UCSD-AML1 (cell line): ENCODE measurements at regions not wholly inside any gene's neighbourhood (a gene's known extent, or its start where the extent isn't known, plus 50 kb on each side); places are given as distances from the start of the nearest gene placed in this dataset.

ENCODE experiments used
- DNase-seq: peaks from one replicate; lab custom pipeline; 2025; ENCODE audit not compliant: unreplicated experiment; lab: John Stamatoyannopoulos, UW

DNA sequence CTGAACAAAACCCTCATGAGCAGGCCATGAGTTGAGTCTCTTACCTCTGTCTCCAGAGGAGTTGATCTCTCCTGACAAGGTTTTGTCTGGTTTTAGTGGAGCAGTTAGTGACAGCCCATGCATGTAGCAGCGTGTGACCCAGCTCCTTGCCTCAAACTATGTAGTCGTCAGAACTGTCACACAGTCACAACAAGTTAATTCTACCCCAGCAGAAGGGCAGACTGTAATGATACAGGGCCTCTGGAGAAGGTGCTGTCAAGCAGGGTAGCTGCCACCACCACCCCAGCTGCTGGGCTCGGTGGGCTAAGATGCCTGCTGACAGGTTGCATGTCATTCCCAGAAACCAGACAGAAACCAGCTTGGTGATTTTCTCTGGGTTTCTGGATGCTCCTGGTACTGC, 194.5 kb downstream of the PSAT1 start:
- DNase-seq = no peak

GRCh38 chr9:78493166-78493742, 196.3 kb downstream of the PSAT1 start:
- DNase-seq = no peak

- no peak for DNase-seq
Observed at GRCh38 chr9:78502566-78502965, 205.6 kb downstream of the PSAT1 start.

DNA sequence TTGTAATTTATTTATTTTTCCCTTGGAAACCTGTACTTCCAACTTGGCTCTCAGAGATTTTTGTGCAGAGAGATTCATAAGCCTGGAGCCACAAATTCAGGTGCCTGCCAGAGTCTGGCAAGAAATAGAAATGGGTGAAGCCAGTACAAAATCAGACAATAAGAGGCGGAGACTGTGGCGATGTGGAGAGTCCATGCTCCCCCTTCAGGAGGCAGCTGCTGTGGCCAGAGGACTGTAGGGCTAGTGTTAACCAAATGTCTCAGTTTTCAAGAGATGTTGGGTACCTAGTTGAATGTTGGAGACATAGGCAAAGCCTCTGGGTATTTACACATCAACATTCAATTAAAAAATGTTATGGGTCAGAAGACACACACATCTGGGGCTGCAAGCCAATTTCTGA, 208.6 kb downstream of the PSAT1 start:
- DNase-seq = no peak

DNA sequence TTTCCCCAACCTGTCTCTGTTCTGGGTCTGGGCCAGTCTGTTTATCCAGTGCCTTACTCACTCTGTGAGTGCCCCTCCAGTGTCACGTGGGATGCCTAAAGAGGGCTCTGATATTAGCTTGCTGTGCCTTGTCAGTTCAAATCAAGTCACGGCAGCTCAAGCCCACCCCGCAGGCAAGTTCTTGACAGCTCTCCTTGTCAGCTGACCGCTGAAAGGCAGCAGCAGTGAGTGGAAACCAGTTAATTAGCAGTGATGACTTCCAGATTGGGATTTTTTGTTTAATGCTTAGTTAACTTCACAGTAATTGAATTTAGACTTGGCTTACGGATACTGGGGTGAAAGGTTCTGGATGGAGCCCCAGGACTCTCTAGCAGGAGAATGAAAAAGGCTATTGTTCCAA, 210.1 kb downstream of the PSAT1 start:
- no peak for DNase-seq

GRCh38 chr9:78510035-78510434, 213.1 kb downstream of the PSAT1 start:
- DNase-seq = no peak

GRCh38 chr9:78515108-78515507, 218.2 kb downstream of the PSAT1 start:
- DNase-seq = no peak

DNA sequence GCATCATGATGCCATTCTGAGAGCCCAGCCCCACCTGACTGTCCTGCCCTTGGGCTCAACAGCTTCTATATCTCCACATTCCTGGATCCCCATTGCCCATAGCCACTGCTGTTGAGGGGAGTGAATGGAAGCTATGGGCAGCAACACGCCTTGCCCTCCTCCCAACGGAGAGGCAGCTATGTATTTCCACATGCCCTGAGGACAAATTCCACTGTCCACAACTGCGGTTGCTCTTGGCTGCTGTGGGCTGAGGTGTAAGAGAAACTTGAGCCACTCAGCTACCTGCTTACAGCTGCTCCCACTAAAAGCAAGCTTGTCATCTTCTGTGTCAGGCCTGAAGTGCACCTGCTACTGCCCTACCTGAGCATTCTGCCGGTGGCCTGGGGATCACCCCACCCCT, 222.9 kb downstream of the PSAT1 start:
- DNase-seq = no peak

- no peak for DNase-seq
Observed at GRCh38 chr9:78521680-78522079, 224.8 kb downstream of the PSAT1 start.

DNA sequence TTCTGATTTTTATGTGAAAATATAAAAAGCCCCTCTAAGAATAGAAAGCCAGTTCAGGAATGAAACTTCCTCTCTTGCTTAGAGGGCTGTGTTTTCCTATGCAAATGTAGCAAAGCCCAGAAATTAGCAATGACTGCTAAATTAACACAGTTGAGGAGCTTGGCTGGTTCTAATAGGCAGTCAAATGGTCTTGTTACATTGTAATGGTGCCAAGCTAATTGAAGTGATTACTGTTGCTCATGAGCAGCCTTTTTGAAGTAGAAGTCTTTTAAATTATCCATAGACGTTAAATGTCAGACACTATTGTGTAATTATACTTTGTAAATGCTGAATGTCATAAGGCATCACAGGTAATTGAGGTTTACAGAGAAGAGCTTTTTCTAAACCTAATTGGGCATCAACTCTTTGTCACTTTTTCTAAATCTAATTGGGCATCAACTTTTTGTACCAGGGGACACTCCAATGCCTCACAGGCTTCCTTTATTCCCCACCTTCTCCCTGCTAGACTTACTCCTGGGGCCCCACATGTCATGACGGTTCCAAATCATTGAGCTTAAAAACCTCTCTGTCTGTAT, 229.1 kb downstream of the PSAT1 start:
- no peak for DNase-seq

DNA sequence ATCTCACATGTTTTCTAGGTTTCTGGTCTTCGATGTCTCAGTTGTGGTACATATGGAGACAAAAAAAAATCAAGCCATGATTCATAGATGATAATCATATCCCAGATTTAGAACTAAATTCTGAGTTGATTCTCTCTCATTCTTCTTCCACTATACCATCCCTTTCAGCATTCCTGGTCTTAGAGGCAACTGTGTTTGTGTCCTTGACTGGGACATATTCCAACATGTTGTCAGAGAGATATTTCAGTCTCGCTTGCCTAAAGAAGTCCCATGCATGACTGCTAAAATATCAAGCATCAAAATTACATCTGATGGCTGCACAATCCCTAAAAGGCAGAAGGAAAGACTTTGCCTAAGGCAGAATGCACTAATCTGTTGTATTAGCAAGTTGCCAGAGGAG, 236.6 kb downstream of the PSAT1 start:
- DNase-seq = no peak

- DNase-seq = no peak
Observed at GRCh38 chr9:78539188-78539587, 242.3 kb downstream of the PSAT1 start.

DNA sequence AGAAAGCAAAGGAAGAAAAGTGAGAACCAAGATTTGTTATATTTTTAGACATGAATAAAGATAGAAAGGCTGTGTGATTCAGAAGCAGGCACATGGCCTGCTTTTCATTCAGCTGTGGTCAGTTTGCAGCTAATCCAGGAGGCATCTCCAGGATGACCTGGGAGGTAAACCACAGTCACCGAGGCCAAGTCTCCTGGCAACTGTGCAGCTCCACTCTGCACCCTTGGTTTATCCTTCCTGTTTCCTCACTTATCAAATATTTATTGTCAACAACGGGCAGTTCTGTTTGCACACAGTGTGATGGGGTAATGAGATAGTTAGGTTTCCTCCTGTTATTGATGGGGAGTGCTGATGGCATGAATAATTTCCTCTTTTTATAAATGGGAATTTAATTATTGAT, 243.0 kb downstream of the PSAT1 start:
- DNase-seq = no peak

DNA sequence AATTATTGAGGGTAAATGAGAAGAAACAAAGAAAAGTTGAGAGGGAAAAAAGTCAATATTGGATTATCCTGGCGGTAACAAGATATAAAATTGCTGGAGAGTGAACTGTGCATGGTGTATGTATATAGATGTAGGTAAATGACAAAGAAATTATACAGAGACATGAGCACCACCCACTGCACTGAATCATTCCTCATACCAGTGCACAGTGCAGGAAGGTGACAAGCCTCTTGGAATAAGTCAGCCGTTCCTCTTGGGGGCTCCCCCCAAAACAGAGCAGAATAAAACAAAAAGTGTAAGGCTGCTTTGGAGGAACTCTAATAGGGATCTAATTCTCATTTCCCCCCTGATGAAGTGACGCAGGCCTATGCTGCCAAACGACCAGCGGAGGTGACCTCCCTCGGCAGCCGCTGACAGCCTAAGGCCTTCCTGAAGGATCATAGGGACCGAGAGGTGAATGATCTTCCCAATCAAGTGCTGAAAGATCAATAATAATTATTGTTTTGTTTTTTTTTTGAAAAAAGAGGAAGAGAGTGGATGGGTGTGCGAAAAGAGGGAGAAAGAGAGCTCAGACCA, 245.0 kb downstream of the PSAT1 start:
- DNase-seq = no peak

- no peak for DNase-seq
Observed at GRCh38 chr9:78542491-78543181, 245.7 kb downstream of the PSAT1 start.

GRCh38 chr9:78543353-78543752, 246.4 kb downstream of the PSAT1 start:
- no peak for DNase-seq

DNA sequence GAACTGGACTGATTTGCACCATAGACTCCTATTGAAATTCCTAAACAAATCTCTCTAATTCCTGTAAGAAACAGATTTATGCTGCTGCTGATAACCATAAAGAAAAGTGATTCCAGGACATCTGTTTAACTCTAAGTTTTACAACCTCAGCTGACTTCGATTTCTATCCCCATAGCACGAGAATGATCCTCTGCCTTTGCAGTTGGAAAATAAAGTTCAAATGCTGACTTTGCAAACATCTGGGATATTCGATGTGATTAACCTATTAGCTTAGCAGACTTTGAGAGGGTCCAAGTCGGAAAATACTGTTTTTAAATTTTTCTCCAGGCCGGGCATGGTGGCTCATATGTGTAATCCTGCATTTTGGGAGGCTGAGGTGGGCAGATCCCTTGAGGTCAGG, 247.3 kb downstream of the PSAT1 start:
- no peak for DNase-seq

DNA sequence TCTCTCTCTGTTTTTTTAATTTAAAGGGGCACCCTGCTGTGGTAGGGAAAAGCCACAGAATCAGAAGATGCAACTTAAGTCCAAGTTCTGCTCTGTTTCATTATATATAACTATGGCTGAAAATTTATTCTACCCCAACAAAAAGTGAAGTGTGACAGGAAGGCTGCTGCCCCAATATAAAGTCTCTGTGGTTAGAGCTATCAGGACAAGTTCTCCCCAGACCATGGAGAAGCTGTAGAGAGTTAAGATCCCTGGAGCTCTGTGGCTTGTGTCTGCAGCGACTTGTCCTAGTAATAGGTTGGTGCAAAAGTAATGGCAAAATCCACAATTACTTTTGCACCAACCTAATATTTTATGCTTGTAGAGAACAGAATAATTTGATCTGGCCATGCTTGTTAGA, 250.9 kb downstream of the PSAT1 start:
- no peak for DNase-seq

DNA sequence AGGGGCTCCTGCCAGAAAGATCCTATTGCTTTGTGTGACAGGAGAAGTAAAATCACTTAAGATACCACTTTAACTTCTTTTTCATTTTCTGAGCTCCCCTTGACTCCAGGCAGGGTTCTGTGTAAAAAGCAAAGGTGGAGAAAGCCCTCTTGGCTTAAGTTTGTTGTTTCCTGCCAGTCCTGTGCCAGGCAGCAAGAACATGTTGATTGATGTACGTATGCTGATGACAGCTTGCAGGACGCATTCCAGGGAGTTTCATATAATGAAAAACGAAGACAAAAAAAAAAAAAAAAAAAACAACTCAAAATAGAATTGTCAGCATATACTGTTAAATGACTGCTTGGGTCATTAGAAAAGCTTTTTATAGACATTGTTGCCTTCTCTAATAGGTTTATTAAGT, 251.7 kb downstream of the PSAT1 start:
- no peak for DNase-seq

DNA sequence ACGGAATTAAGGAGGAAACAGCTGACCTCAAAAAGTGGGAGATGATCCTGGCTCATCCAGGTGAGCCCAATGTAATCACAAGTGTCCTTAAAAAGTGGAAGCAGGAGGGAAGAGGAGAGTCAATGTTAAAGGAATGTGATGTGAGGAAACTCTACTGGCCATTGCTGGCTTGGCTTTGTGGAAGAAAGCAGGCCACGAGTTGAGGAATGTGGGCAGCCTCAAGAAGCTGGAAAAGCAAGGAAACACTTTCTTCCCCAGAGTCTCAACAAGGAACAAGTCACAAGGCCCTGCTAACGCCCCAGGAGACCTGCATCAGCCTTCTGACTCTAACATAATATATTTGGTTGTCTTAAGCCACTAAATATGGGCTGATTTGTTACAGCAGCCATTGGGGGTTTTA, 252.8 kb downstream of the PSAT1 start:
- DNase-seq = no peak

- no peak for DNase-seq
Observed at GRCh38 chr9:78552802-78553201, 255.9 kb downstream of the PSAT1 start.

DNA sequence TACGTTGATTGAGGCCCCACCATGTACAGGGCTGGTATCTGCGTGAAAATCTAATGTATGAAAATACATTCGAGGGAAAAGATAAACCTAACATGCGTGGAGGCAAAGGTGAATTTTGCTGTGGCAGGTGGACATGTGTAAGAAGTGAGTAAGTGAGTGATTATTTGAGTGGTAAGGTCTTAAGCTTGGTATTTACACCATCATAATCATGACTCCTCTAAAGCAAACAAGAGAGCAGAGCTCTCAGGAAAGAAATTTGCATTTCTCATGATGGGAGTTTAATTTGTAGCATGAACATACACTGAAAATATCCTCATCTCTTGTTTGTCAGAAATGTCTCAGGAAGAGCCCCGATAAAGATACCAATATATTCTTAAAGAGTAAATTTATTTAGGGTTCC, 260.6 kb downstream of the PSAT1 start:
- DNase-seq = no peak
